Epithelial cell of proximal tubule (primary cell): ENCODE measurements at regions not wholly inside any gene's neighbourhood (a gene's known extent, or its start where the extent isn't known, plus 50 kb on each side); places are given as distances from the start of the nearest gene placed in this dataset.
"Not testable (repeated sequence)": the region's sequence is repeated elsewhere in the genome, so short reads cannot be mapped to it uniquely, and the experiment has no call there.

Source experiments
- DNase-seq: peaks from one replicate; pipeline ENCODE4 v3.0.0-alpha.2; 2011; ENCODE audit warnings: low read depth
- H3K4me3 ChIP-seq: 2 replicates; pipeline ENCODE4 v1.5.1; 2011; ENCODE audit warnings: low read depth, mild to moderate bottlenecking, low read length
- TF ChIP-seq, protein P1 (sequence below): conservative IDR thresholded peaks from 2 replicates; pipeline ENCODE4 v1.5.1; 2012; ENCODE audit warnings: low read depth, mild to moderate bottlenecking, low read length

DNA sequence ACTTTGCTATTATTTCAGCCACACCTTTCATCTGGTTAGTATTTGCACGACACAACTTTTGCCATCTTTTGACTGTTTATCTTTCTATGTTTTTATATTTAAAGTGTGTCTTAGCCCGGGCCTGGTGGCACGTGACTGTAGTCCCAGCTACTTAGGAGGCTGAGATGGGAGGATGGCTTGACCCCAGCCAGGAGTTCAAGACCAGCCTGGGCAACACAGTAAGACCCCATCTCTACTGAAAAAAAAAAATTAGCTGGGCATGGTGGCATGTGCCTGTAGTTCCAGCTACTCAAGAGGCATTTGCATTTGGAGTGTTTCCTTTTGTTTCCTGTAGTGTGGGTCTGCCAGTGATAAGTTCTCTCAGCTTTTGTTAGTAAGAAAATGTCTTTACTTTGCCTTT is 88.7 kb upstream of the GLI2 start:
- no peak overlapping the region for H3K4me3 ChIP-seq
- no peak for DNase-seq
- TF ChIP-seq, protein P1, sequence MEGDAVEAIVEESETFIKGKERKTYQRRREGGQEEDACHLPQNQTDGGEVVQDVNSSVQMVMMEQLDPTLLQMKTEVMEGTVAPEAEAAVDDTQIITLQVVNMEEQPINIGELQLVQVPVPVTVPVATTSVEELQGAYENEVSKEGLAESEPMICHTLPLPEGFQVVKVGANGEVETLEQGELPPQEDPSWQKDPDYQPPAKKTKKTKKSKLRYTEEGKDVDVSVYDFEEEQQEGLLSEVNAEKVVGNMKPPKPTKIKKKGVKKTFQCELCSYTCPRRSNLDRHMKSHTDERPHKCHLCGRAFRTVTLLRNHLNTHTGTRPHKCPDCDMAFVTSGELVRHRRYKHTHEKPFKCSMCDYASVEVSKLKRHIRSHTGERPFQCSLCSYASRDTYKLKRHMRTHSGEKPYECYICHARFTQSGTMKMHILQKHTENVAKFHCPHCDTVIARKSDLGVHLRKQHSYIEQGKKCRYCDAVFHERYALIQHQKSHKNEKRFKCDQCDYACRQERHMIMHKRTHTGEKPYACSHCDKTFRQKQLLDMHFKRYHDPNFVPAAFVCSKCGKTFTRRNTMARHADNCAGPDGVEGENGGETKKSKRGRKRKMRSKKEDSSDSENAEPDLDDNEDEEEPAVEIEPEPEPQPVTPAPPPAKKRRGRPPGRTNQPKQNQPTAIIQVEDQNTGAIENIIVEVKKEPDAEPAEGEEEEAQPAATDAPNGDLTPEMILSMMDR = no peak

DNA sequence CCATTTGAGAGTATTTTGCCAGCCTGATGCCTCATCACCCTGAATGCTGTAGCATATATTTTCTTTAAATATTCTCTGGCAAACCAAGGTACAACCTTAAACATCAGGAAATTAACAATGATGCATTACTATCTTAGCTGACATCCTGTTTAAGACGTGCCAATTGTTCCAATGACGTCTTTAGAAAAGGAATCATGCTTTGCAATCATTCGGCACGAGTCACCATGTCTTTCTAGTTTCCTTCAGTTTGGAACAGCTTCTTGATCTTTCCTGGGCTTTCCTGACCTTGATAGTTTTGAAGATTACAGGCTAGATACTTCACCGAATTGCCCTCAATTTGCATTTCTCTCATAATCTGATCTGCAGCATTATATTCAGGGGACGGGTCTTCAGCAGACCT is 88.2 kb upstream of the GLI2 start:
- H3K4me3 ChIP-seq = no peak overlapping the region
- TF ChIP-seq, protein P1 = no peak
- no peak for DNase-seq

DNA sequence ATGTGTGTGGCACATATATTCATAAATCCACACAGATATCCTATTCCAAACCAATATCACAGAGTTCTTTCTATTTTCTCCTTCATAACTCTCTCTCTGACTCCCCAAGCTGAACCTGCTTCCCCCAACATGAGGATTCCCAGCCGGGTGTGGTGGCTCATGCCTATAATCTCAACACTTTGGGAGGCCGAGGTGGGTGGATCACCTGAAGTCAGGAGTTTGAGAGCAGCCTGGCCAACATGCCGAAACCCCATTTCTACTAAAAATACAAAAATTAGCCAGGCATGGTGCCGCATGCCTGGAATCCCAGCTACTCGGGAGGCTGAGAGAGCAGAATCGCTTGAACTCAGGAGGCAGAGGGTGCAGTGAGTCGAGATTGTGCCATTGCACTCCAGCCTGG is 86.3 kb upstream of the GLI2 start:
- DNase-seq, H3K4me3 ChIP-seq: not testable (repeated sequence)

DNA sequence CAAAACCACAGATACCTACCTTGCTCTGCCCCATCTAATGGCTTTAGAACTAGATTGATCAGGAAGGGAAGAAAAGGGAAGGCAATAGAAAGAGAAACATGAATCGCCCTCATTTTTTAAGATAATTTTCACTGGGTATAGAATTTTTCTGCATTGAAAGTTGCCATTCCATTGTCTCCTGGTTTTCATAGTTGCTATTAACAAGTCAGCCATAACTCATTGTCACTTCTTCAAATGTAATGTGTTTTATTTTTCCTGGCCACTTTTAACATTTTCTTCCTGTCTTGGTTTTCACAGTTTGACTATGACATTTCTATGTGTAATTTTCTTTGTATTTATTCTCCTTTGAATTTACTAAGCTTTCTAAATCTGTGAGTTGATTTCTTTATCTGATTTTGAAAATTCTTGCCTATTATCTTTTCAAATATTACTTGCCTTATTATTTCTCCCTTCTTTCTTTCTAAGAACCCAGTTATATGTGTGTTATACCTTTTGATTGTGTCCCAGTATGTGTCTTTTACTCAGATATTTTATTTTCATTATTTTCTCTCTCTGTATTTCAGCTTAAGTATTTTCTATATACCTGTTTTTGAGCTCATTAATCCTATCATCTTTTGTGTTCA is 85.5 kb upstream of the GLI2 start:
- TF ChIP-seq, protein P1 = no peak
- DNase-seq = no peak
- no peak overlapping the region for H3K4me3 ChIP-seq

DNA sequence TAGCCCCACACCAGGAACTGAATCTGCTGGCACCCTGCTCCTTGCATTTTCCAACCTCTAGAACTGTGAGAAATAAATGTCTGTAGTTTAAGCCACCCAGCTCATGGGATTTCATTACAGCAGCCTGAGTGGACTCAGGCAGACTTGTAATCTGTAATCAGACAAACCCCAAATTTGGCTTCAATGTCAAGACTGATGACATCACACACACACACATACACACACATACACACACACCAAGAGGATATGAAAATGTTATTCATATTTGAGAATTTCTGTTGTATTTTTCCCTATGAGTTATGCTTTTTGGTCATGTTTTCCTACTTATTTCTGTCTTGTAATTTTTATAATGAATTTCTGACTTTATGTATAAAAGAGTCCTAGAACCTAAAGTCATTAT is 83.8 kb upstream of the GLI2 start:
- H3K4me3 ChIP-seq = no peak overlapping the region
- DNase-seq = no peak
- TF ChIP-seq, protein P1 = no peak

DNA sequence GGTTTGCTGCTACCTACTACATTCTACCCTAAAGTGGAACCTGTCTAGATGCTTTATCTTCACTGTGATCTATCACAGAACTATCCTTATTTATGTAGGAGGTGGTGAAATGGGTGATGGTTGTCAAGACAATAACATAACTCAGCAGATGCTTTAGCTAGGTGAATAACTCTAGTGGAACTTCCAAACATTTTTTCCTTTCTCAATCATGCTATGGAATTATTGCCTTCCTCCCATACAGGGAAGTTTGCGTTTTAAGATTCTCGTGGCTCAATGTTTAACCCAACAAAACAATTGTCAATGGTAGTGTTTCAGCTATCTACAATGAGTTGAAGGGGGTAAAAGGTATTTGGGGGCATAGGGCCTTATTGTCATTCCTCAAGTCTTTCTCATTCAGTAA is 82.6 kb upstream of the GLI2 start:
- TF ChIP-seq, protein P1 = no peak
- DNase-seq = no peak
- no peak overlapping the region for H3K4me3 ChIP-seq

DNA sequence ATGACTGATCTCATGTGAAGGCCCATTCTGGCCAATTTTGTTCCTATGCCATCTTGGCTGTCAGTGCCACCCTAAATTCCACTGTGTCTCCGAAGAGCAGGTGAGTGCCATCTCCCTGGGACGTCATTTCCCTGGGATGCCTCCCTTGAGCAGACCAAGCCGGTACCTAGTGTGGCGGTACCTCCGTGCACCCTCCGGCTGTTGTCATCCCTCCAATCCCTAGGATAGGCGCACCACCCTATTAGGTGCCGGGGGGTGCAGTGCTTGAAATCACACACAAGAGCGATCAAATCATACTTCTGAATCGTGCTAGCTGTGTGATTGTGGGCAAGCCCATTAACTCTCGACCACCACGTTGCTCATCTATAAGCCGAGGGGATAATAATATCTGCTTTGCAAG is 81.8 kb upstream of the GLI2 start:
- TF ChIP-seq, protein P1 = no peak
- DNase-seq = no peak
- H3K4me3 ChIP-seq = no peak overlapping the region
